SIG-M5 treated with dmso at 0.1 percent for 504 hours (cell line): ENCODE measurements at regions not wholly inside any gene's neighbourhood (a gene's known extent, or its start where the extent isn't known, plus 50 kb on each side); places are given as distances from the start of the nearest gene placed in this dataset.
"Not testable (repeated sequence)": the region's sequence is repeated elsewhere in the genome, so short reads cannot be mapped to it uniquely, and the experiment has no call there.

ENCODE experiments used
- DNase-seq: peaks from one replicate; lab custom pipeline; 2025; ENCODE audit not compliant: unreplicated experiment; lab: John Stamatoyannopoulos, UW

DNA sequence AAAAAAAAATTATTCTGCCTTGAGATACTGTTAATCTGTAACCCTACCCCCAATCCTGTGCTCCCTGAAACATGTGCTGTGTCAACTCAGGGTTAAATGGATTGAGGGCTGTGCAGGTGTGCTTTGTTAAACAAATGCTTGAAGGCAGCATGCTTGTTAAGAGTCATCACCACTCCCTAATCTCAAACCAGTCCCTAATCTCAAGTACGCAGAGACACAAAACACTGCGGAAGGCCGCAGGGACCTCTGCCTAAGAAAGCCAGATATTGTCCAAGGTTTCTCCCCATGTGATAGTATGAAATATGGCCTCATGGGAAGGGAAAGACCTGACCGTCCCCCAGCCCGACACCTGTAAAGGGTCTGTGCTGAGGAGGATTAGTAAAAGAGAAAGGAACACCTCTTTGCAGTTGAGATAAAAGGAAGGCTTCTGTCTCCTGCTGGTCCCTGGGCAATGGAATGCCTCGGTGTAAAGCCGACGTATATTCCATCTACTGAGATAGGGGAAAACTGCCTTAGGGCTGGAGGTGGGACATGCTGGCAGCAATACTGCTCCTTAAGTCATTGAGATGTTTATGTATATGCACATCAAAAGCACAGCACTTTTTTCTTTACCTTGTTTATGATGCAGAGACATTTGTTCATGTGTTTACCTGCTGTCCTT, 402.6 kb downstream of the TBC1D32 start:
- not testable (repeated sequence) for DNase-seq

DNA sequence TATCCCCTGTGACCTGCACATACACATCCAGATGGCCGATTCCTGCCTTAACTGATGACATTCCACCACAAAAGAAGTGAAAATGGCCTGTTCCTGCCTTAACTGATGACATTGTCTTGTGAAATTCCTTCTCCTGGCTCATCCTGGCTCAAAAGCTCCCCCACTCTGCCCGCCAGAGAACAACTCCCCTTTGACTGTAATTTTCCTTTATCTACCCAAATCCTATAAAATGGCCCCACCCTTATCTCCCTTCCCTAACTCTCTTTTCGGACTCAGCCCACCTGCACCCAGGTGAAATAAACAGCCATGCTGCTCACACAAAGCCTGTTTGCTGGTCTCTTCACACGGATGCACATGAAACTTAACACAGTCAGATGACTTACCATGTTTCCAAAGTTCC, 403.8 kb downstream of the TBC1D32 start:
- DNase-seq: not testable (repeated sequence)

DNA sequence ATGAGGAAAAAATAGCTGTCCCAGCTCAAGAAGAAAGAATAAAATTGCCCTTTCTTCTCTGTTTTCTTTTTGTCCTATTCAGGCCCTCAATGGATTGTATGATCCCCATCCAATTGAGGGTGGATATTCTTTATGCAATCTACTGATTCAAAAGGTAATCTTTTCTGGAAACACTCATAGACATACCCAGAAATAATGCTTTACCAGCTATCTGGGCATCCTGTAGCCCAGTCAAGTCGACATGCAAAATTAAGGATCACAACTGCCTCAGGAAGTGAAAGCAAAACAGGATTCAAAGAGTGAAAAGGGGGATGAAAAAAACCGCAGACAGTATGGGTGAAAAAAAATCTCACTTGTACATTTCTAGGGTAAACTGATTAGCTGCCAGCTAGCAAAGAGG, 410.1 kb downstream of the TBC1D32 start:
- no peak for DNase-seq

DNA sequence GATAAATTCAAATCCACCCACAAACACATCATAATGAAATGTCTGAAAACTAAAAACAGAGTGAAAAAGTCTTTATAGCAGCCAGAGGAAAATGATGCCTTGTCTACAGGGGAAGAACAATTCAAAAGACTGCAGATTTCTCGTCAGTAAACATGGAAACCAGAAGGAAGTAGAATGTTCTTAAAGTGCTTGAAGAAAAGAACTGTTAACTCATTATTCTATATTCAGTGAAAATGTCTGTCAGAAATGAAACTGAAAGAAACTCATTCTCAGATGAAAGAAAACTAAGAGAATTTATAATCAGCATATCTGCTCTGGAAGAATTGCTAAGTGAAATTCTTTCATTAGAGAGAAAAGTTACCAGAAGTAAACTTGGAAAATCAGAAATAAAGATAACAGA, 416.1 kb downstream of the TBC1D32 start:
- DNase-seq: no peak

DNA sequence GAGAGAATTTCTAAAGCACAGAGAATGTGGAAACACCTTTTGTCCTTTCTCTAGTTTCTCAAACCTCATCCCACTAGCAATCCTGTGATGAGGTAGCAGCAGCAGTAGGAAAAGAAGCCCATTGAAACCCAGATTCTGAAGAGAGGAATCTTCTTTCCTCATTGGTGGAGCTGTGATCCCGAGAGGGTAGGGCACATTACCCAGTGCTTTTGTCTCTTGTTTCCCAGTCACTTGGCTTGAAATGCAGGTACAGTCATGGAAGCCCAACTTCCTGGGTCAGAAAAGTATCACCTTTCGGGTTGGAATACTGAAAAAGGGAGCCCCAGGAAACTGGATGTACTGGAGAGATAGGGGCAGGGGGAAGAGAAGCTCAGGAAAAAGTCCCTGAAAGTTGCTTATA, 417.4 kb downstream of the TBC1D32 start:
- DNase-seq: no peak

DNA sequence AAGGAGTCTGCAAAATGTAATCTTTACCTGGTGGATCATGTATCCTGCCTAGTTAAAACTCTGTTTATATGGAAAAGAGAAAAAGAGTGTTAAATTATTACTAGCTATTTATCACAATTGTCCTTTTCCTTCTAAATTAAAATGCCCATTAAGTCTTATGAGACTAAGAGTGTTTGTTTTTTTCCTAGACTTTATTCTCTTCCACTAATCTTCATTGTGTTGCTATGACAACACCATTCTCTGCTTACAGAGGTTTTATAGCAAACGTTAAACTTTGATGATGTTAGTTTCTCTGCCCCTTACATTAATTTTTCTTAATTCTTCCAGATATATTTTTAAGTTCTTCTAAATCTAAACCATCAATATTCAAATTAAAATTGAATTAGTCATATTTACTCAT, 420.8 kb downstream of the TBC1D32 start:
- no peak for DNase-seq

DNA sequence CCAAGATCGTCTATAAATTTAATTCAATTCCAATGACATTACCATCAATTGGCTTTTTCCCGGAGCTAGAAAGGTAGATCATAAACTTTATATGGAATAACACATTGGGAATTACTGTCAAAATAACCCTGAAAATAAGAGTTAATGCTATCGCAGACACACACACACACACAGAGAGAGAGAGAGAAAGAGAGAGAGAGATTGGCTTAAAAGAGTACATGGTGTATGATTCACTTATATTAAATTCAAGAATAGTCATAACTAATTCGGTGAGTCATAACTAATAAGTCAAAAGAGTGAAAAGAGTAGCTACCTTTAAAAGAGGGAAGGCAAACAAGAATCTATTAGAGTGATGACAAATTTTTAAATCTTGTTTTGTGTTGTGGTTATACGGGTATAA, 425.5 kb downstream of the TBC1D32 start:
- DNase-seq: no peak

DNA sequence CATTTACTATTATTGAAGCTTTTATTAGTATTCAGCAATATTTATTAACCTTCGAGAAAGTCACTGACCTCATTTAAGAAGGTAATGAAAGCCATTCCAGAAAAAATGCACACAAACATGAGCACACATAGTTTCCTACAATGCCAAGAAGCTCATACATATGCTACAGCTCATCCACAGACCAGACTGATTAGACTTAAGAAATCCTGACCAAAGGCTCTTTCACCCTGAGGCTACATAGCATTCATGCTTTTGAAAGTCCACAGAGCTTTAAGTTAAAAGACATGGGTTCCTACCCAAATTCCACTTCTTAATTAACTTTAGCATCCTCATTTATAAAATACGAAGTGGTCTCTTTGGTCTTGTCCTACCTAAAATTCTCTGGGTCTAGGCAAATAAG, 430.4 kb downstream of the TBC1D32 start:
- DNase-seq: no peak

DNA sequence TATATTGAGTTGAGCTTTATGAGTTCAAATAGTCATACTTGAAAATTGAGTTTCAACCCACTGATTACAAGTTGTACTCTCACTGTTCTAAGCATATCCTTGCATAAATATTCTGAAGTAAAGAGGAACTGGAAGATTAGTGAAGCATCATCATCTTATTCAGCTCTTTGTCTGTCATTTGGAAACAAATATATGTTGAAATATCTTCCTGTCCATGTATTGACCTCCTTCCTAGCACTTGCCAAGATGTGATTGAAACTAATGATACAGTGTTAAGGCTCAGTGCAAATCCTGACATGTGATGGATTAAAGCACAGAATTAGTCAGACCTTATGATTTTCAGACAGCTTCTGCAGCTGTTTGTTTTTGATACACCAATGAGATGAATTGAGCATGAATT, 434.3 kb downstream of the TBC1D32 start:
- DNase-seq: no peak

DNA sequence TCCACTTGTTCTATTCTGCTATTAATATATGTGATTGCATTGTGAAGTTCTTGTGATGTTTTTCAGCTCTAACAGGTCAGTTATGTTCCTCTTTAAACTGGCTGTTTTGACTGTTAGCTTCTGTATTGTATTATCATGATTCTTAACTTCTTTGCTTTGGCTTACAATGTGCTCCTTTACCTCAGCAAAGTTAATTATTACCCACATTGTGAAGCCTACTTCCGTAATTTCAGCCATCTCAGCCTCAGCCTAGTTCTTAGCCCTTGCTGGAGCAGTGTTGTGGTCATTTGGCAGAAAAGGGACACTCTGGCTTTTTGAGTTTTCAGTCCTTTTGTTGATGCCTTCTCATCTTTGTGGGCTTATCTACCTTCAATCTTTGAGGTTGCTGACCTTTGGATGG, 440.2 kb downstream of the TBC1D32 start:
- DNase-seq: no peak

DNA sequence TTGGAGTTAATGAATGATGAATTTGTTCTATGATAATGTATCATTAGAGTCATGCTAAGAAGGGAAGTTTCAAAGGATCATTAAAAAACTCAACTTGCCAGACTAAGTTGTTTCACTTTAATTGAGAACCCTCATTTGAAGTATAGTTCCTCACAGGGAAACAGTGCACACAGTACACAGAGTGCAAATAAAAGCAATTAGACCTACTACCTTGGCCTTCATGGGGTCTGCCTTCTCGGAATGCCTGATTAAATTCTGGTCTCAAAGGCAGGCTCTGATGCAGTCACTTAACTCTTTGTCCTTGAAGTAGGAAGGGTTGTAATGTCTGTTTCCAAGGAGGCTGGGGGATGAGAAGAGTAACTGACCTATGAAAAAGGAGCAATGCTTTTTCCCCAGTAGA, 457.3 kb downstream of the TBC1D32 start:
- DNase-seq: no peak

DNA sequence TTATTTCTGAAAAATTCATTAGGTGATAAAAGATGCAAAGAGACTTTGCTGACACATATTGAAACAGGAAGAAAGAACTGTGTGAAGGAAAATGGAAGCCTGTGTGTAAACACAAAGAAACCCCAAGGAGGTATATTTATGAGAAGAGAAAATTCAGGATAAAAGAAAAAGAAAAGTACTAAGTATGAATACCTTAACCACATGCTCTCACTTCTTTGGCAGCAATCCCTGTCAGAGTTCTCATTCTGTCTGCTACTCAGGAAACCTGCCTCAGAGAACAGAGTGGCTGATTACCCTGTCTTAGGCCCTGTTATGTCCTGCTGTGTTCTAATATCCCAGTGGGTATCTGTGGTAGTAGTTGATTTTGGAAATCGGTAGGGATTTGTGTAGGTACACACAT, 457.9 kb downstream of the TBC1D32 start:
- DNase-seq: no peak

DNA sequence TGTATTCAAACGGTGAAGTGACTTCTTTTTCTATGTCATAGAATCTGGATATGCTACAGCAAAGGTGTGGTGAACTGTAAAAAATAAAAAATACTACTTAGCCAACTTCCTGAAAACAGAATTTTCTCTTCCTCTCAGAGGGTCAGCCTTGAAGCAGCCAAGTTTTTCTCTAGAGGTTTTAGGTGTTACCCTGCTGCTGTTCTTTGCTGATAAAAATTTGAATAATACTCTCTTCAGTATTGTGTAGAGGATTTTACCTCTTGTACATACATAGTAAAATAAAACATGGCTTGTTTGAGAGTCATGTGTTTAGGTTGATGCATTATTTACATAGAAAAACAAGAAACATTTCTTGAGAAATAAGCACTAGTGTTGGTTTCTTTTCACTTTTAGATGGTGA, 458.4 kb downstream of the TBC1D32 start:
- DNase-seq: no peak

DNA sequence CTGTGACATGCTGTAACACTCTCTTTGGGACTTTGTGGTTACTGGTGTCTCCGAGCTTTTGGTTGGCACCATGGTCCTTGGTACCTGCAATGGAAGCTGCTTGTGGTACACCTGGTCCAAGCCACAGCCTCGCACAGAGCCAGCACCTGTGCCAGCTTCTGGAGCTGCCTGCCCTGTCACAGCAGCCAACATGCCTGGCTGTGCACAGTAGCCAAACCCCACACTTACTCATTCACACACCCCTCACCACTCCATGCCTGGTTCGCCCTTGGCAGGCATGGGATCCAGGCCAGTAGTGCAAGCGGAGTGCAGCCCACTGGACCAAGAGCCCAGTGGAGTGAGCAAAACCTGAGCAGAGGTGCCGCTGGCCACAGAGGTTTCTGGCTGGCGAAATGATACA, 459.9 kb downstream of the TBC1D32 start:
- no peak for DNase-seq

DNA sequence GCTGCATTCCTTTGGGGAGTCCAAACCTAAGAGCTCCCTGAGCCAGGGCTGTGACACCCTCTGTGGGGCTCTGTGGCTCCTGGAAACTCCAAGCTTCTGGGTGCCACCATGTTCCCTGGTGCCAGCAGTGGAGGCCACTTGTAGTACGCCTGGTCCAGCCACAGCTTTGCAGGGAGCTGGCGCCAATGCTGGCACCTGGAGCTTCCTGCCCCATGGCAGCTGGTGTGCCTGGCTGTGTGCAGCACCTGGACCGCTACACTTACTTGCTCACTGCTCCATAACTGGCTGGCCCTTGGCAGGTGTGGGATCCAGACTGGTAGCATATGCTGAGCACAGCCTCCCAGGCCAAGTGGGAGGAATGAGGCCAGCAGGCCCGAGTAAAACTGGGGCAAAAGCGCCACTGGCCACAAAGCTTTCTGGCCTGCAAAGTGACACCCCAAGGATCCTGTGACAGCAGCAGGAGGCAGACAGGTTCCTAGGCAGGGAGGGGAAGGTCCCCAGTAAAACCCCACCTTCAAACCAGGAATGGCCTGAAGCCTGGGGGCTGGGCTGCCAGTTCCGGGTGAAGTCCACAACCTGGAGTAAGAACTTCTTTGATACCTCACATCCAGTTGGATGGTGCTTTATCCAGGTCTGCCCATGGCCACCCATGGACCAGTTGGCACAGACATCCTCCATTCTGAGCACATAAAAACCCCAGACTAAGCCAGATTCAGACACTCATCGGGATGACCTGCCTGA, 461.0 kb downstream of the TBC1D32 start:
- no peak for DNase-seq

DNA sequence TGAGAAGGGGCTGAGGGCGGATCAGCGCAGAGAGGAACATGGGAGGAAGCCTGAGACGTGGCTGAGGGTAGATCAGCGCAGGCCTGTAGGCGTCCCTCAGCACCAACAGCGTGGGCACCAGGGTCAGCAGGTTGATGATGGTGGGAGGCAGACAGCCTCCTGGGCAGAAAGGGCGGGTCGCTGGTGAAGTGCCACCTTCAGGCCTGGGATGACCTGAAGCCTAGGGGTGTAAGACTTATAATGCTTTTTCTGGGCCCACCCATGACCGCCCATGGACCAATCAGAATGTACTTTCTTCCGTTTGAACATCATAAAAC, 462.1 kb downstream of the TBC1D32 start:
- no peak for DNase-seq

DNA sequence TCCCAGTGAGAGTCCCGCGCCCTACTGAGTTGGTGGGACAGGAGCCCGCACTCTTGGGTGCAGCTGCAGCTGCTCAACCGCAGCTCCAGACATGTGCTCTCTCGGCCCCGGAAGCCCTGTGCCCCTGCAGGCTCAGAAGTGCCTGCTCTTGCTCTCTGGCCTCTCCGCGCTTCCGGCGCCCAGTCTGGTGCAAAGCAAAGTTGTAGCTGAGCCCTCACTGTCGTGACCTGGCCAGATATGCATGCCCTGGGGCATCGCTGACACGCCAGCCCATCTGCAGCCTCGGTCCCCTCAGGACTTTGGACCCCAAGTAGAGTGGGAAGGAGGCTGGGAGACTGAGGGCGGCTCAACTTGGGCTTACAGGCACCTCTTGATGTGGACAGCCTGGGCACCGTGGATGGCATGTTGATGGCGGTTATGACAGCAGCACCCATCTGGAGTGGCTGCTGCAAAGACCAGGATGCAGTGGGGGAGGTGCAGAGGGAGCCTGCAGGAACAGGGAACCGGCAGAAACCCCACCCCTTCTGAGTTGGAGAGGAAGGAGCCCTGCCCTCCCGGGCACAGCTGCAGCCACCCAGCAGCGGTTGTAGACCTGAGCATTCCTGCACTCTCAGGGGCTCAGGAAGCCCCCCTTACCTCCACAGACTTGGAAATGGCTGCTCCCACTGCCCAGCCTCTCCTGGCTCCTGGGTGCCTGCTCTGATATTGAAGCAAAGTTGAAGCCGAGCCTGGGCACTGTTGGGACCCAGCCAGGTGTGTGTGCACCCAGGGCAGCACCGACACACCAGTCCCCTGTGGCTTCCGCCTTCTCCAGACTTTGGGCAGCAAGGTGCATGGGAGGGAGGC, 462.6 kb downstream of the TBC1D32 start:
- DNase-seq: no peak

DNA sequence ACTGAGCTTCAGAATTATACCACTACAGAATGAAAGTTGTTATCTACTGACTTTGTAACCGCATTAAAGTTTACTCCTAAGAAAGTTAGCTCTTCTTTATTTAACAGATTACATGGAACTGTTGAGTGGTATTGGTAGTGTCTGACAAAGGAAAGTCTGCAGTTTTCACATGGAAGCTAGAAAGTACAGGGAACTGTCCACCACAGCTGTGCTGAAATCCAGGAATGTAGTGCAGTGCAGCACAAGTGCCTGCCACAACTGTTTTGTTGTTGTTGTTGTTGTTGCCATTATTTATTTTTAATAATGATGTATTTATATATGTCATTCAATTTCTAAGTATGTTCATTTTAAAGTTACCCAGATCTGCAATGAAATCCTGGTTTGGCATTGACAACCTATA, 464.9 kb downstream of the TBC1D32 start:
- DNase-seq: no peak

DNA sequence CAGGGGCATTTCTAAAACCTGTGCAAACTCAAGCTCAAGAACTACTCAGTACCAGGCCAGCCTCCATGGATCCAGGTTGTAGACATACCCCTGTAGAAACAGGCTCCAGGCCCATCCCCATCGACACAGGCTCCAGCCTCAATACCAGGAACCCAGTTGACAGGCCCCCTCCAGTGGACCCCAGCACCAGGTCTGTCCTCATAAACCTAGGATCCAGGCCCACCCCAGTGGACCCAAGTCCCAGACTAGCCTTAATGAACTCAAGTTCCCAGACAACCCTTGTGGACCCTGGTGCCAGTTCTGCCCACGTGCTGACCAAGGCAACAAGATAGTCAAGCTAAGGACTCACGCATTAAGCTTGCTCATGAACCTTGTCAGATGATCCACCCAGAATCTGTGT, 476.9 kb downstream of the TBC1D32 start:
- DNase-seq: no peak

DNA sequence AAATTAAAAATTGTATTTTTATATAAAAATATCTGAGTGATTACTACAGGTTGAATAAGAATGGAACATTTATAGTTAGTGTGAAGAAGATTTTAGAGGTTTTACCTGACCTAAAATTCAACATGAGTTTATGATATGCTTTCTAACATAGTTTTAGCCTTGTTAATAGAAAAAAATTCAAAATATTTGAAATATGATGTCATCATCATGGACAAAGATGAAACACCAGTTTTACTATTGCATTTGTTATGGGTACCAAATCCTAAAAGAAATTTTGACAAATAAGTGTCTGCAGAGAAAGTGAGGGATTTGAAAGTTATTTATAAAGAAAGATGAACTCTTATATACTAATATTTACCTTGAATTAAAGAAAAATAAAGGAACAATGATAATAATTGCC, 479.7 kb downstream of the TBC1D32 start:
- DNase-seq: no peak

DNA sequence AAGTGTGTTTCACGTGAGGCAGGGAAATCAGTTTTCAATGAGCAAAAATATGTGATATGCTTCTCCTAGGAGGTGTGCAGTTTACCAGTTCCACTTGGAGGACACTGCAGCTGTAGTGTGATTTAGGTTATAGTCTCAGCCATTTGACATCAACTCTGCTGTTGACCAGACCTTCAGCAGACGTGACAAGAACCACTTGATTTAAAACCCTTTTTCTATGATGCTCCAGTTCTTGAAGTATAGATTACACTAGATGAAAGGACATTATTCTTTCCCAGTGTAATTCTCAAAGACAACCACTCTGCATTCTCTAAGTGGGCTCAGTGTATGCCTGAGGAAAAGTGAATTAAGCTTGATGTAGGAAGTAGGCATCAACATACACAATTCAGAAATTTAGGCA, 480.8 kb downstream of the TBC1D32 start:
- no peak for DNase-seq

DNA sequence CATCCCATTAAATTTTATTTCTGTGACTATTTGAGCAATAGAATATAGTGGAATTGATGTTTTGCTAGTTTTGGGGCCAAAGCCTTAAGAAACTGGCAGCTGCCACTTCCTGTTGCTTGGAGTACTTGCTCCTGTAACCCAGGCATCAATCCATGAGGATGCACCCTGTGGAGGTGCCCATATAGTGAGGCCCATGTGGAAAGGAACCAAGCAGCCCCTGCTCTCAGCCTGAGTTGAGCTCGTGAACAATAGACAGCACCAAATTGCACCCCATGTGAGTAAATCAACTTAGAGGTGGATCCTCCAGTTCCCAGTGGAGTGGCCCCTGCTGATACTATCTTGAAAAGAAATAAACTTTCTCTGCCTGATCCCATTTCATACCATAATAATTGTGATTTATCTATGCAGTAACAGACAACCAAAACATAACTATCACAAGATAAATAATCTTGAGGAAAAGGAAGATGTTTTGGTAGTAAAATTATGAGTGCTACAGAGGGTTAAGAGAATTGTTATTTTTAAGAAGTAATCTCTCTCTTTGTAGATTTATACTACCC, 481.9 kb downstream of the TBC1D32 start:
- DNase-seq: no peak
